CD8-positive, alpha-beta memory T cell (primary cell): ENCODE measurements at regions not wholly inside any gene's neighbourhood (a gene's known extent, or its start where the extent isn't known, plus 50 kb on each side); places are given as distances from the start of the nearest gene placed in this dataset.
"Not testable (repeated sequence)": the region's sequence is repeated elsewhere in the genome, so short reads cannot be mapped to it uniquely, and the experiment has no call there.

Experiments
- CTCF ChIA-PET: fragments of 350-600 bp; sonication (Branson Sonifier 250); formaldehyde crosslinking; loops from one replicate; lab custom pipeline; 2021; ENCODE audit warnings: antibody characterized with exemption; lab: Charles Lee
- POLR2A ChIA-PET: fragments of 350-600 bp; sonication (Branson Sonifier 250); formaldehyde crosslinking; loops from one replicate; lab custom pipeline; 2021; ENCODE audit warnings: antibody characterized with exemption; lab: Charles Lee
- DNase-seq, 5 donors: peaks; one replicate each; pipeline versions ENCODE4 v3.0.0 to v3.0.0-alpha.2; 2020 to 2022; ENCODE audit warnings: mixed read lengths in 1 of 5
- H3K27ac ChIP-seq: one replicate; pipeline ENCODE4 v1.7.0; 2013; ENCODE audit warnings: low read depth, mild to moderate bottlenecking, low read length, moderate library complexity
- H3K27me3 ChIP-seq: 2 replicates; pipeline ENCODE4 v1.7.0; 2013; ENCODE audit warnings: low read length, mild to moderate bottlenecking; ENCODE audit not compliant: insufficient read depth, poor library complexity, severe bottlenecking
- H3K36me3 ChIP-seq: 2 replicates; pipeline ENCODE4 v1.7.0; 2013; ENCODE audit warnings: mild to moderate bottlenecking, low read length, moderate library complexity; ENCODE audit not compliant: insufficient read depth
- H3K4me1 ChIP-seq: 2 replicates; pipeline ENCODE4 v1.7.0; 2013; ENCODE audit warnings: mild to moderate bottlenecking, low read length, moderate library complexity; ENCODE audit not compliant: insufficient read depth
- H3K4me3 ChIP-seq: 2 replicates; pipeline ENCODE4 v1.7.0; 2013; ENCODE audit warnings: mild to moderate bottlenecking, low read length
- H3K9me3 ChIP-seq: 2 replicates; pipeline ENCODE4 v1.7.0; 2013; ENCODE audit warnings: mild to moderate bottlenecking, low read length
- H3K27ac Mint-ChIP-seq, 8 donors: one replicate each; pipeline ENCODE4 v1.8.0; 2020 to 2021; ENCODE audit warnings: mixed read lengths in 8 of 8, mild to moderate bottlenecking in 6 of 8, inconsistent platforms in 3 of 8, moderate library complexity in 3 of 8
- H3K27me3 Mint-ChIP-seq, 2 donors: one replicate each; pipeline ENCODE4 v1.8.0; 2020 to 2021; ENCODE audit warnings: mixed read lengths in 2 of 2, mild to moderate bottlenecking in 1 of 2, moderate library complexity in 1 of 2
- H3K36me3 Mint-ChIP-seq, 3 donors: one replicate each; pipeline ENCODE4 v1.8.0; 2020 to 2021; ENCODE audit warnings: mixed read lengths in 3 of 3, inconsistent platforms in 1 of 3, mild to moderate bottlenecking in 1 of 3
- H3K4me1 Mint-ChIP-seq, 3 donors: one replicate each; pipeline ENCODE4 v1.8.0; 2020 to 2021; ENCODE audit warnings: mixed read lengths in 3 of 3, inconsistent platforms in 1 of 3, mild to moderate bottlenecking in 1 of 3
- H3K4me3 Mint-ChIP-seq, 7 donors: one replicate each; pipeline ENCODE4 v1.8.0; 2020 to 2021; ENCODE audit warnings: mixed read lengths in 7 of 7, mild to moderate bottlenecking in 6 of 7, moderate library complexity in 4 of 7, inconsistent platforms in 2 of 7
- H3K9me3 Mint-ChIP-seq, 5 donors: one replicate each; pipeline ENCODE4 v1.8.0; 2020 to 2022; ENCODE audit warnings: mixed read lengths in 5 of 5, mild to moderate bottlenecking in 3 of 5, moderate library complexity in 2 of 5, inconsistent platforms in 1 of 5

DNA sequence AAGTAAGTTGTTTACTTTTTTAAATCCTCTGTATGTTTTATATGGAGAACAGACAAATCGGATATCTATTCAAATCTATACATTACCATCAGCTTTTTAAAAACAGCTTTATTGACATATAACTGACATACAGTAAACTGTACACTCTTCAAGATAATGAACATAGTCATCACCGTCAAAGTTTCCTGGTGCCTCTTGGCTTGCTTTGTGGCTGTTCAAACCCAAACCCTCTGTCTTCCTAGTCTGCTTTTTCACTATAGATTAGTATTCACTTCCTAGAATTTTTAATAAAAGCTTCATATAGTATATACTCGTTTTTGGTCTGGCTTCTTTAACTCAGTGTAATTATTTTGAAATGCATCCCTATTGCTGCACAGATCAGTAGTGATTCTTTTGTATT, 56.4 kb upstream of the TPTE start:
- Mint-ChIP-seq H3K4me1 (no peaks in the 10 kb centered on the region), H3K27ac (no peak overlapping the region), H3K27me3 (no peaks in the 10 kb centered on the region), H3K4me3 (no peak overlapping the region), H3K9me3 (no peaks in the 10 kb centered on the region), H3K36me3 (no peaks in the 10 kb centered on the region)
- Histone ChIP-seq H3K36me3 (no peaks in the 10 kb centered on the region), H3K9me3 (no peaks in the 10 kb centered on the region), H3K27ac (no peak overlapping the region), H3K27me3 (no peaks in the 10 kb centered on the region), H3K4me3 (no peak overlapping the region), H3K4me1 (no peaks in the 10 kb centered on the region)
- ChIA-PET CTCF (no interaction called here), POLR2A (no interaction called here)
- no peak for DNase-seq

DNA sequence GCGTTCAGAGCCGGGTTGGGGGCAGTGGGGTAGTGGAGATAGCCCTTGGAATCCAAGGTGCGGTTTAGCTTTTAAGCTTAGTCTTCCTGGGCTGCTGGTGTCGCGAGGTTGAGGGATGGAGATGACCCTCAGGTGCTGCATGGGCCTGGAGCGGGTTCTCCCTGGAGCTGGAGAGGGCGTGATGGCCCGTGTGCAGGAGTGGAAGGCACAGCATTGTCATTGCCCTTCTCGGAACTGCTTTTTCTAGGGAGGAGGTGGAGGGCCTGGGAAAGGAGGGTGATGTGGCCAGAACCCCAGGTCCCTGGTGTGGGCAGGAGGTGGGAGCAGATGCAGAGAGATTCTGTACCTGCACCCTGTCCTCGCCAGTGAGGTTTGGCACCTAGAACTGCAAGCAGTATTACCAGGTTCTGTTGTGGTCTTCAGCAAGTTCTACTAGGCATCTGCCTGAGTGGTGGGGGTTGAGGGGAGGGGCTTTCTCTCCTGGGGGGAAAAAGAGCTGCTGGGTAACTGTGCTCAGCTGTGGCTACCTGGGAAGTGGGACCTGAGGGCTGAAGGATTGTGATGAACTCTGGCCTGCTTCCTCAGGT, 55.8 kb upstream of the TPTE start:
- H3K27ac Mint-ChIP-seq, H3K4me3 Mint-ChIP-seq, H3K9me3 ChIP-seq, H3K9me3 Mint-ChIP-seq, H3K27ac ChIP-seq, H3K4me1 Mint-ChIP-seq, DNase-seq, H3K36me3 ChIP-seq, H3K36me3 Mint-ChIP-seq, H3K27me3 ChIP-seq, POLR2A ChIA-PET, H3K4me3 ChIP-seq, CTCF ChIA-PET, H3K27me3 Mint-ChIP-seq, H3K4me1 ChIP-seq: not testable (repeated sequence)

DNA sequence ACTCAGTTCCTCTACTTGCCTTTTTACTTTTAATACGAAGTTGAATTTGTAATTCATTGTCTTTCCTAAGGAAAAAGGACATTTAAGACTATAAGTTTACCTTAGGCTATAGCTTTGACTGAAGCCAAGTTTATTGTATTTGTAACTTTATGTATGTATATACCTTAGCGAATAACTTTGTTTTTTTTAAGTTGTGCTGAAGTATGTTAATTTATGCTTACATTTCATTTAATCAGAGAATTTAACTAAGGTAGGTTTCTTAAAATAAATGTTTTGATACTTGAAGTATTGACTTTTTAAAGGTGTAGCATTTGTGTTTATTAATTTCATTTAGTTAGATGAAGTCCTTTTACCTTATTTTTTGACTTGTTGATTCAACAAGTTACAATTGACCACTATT, 55.2 kb upstream of the TPTE start:
- CTCF ChIA-PET: no interaction called here
- no peaks in the 10 kb centered on the region for H3K27me3 Mint-ChIP-seq
- Histone ChIP-seq H3K9me3 (no peaks in the 10 kb centered on the region), H3K4me1 (no peaks in the 10 kb centered on the region), H3K36me3 (no peaks in the 10 kb centered on the region), H3K4me3 (no peak overlapping the region), H3K27ac (no peak overlapping the region), H3K27me3 (no peaks in the 10 kb centered on the region)
- no peak overlapping the region for H3K27ac Mint-ChIP-seq
- POLR2A ChIA-PET: no interaction called here
- H3K9me3 Mint-ChIP-seq: no peaks in the 10 kb centered on the region
- H3K4me3 Mint-ChIP-seq: no peak overlapping the region
- DNase-seq: no peak
- H3K4me1 Mint-ChIP-seq: no peaks in the 10 kb centered on the region
- H3K36me3 Mint-ChIP-seq: no peaks in the 10 kb centered on the region
